GM06990 (cell line): ENCODE measurements at regions not wholly inside any gene's neighbourhood (a gene's known extent, or its start where the extent isn't known, plus 50 kb on each side); places are given as distances from the start of the nearest gene placed in this dataset.

Experiments used
- DNase-seq: peaks from one replicate; pipeline ENCODE4 v3.0.0-alpha.2; 2011; ENCODE audit not compliant: insufficient read length; ENCODE audit errors: extremely low read depth
- H3K27me3 ChIP-seq: replicated peaks from 2 replicates; pipeline ENCODE4 v1.6.0; 2011; ENCODE audit warnings: low read length; ENCODE audit not compliant: control insufficient read depth, insufficient read depth
- H3K36me3 ChIP-seq: 2 replicates; pipeline ENCODE4 v1.5.1; 2011; ENCODE audit warnings: low read length; ENCODE audit not compliant: control insufficient read depth, insufficient read depth
- H3K4me3 ChIP-seq: replicated peaks from 2 replicates; pipeline ENCODE4 v1.5.1; 2011; ENCODE audit warnings: low read depth, mild to moderate bottlenecking, control low read depth, low read length
- TF ChIP-seq, protein P1 (sequence below): IDR thresholded peaks from 2 replicates; pipeline ENCODE4 v1.5.1; 2011; ENCODE audit warnings: low read length, control low read depth, mild to moderate bottlenecking, inconsistent platforms; ENCODE audit not compliant: insufficient read depth, poor library complexity, severe bottlenecking

DNA sequence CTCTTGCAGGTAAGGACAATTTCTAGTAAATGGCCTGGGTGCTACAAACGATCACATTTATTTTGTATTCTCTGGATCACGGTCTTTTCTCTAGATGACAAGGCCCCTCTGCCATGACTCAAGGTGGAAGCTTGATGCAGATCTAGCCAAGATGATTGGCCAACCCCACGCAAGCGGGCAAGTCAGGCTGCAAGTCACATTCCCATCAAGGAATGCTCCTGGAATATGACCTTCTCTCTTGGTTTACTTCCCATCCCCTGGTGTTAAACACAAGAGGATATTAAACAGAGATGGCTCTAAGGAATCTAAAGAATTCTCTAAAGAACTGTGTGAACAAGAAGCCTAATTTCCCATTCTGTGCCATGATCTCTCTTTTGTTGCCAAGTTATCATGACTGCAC lies 97.3 kb upstream of the SERPINE2 start:
- TF ChIP-seq, protein P1, sequence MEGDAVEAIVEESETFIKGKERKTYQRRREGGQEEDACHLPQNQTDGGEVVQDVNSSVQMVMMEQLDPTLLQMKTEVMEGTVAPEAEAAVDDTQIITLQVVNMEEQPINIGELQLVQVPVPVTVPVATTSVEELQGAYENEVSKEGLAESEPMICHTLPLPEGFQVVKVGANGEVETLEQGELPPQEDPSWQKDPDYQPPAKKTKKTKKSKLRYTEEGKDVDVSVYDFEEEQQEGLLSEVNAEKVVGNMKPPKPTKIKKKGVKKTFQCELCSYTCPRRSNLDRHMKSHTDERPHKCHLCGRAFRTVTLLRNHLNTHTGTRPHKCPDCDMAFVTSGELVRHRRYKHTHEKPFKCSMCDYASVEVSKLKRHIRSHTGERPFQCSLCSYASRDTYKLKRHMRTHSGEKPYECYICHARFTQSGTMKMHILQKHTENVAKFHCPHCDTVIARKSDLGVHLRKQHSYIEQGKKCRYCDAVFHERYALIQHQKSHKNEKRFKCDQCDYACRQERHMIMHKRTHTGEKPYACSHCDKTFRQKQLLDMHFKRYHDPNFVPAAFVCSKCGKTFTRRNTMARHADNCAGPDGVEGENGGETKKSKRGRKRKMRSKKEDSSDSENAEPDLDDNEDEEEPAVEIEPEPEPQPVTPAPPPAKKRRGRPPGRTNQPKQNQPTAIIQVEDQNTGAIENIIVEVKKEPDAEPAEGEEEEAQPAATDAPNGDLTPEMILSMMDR, result no peak
- Histone ChIP-seq H3K4me3 (no peak overlapping the region), H3K36me3 (no peaks in the 10 kb centered on the region)

DNA sequence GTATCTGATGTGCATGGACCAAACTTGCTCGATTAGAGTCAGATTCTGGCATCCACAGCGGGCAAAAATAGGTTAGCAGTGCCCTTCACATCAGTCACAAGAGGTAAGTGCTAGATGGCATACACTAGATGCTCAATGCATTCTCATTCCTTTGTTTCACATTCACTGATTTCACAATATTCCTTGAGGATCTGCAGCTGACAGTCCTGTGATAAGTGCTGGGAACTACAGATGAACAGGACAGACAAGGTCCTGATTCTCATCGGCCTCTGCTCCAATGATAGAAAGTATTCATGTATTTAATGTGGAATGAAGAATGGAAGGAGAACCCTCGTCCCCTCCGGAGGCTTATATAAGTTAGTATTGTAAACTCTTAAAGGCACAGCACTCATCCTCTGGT lies 96.8 kb upstream of the SERPINE2 start:
- Histone ChIP-seq H3K27me3 (no peaks in the 10 kb centered on the region), H3K36me3 (no peaks in the 10 kb centered on the region), H3K4me3 (no peak overlapping the region)
- DNase-seq, result no peak
- TF ChIP-seq, protein P1, result no peak

More for the DNA sequence above, 97.3 kb upstream of the SERPINE2 start:
- DNase-seq, result no peak
- no peaks in the 10 kb centered on the region for H3K27me3 ChIP-seq

DNA sequence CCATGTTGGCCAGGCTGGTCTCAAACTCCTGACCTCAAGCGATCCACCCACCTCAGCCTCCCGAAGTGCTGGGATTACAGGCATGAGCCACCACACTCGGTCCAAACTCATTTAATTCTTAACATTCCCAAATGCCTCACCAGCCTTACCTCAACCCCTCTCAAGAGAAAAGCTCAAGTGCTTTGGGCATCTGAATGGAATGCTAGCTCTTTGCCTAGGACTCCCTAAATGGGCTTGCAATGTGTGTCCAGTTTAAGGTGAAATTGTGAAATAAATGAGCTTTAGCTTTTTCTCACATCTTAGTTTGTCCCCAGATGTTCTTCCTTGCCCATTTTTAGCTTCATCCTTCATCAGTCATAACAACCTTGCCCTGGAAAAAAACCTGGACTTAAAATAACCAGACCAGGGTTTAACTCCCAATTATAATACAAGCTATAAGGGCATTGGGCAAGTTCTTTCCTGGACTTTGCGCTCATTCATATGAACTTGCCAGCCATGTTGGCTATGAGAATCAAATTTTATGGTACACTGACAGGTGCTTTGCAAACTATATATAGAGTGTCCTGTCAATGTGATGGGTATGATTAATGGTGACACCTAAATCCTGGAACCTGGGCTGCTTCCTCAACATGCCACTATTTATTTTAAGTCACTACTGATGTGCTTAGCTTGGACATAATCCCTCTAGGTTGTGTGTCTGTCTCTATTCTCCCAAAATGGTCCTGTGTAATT lies 95.1 kb upstream of the SERPINE2 start:
- Histone ChIP-seq H3K4me3 (no peak overlapping the region), H3K36me3 (no peaks in the 10 kb centered on the region), H3K27me3 (no peaks in the 10 kb centered on the region)
- TF ChIP-seq, protein P1, result no peak
- DNase-seq, result no peak

DNA sequence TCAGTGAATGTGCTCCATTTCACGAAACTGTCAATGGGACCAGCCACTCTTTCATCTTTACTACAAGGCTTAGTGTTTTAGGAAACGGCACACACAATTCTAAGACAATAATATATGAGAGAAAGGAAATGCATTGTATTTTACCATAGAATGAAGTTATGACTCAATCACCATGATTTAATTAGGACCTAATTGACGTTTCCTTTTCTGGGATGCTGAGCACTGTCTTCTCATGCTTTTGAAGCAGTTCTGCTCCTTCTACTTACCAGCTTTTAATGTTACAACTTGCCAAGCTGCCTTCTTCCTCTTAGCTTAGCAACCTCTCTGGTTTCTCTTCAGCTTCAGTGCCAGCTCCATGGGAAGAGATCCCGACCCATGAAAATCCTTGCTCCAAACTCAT lies 94.3 kb upstream of the SERPINE2 start:
- no peak for DNase-seq
- Histone ChIP-seq H3K4me3 (no peak overlapping the region), H3K36me3 (no peaks in the 10 kb centered on the region), H3K27me3 (no peaks in the 10 kb centered on the region)
- TF ChIP-seq, protein P1, result no peak

DNA sequence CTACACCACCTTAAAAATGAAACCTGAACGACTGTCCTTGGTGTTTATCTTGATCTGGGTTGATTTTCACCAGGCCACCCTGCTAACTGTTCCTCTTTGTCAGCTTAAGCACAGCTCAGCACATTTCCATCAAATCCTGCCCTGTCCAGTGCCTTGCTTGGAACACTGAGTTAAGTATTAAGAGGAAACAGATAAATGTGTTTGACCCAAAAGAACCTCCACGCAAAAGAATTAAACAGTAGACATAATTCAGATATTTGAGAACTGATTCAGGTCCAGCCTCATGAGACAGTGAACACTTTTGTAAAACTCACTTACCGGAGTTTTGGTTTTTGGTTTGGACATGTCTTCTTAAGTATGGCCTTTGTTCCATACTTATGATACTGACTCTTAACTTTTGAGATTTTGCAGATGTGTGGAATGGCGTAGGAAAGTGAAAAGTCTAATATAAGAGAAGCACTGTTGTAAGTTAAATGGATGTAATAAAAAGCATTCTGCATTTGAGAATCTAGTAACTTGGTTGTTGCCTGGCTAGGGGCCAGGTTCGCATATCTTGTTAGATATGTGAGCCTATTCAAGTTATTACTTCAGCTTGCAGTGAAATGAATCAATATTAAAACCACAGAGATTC lies 88.9 kb upstream of the SERPINE2 start:
- Histone ChIP-seq H3K36me3 (no peaks in the 10 kb centered on the region), H3K4me3 (no peak overlapping the region), H3K27me3 (no peaks in the 10 kb centered on the region; the same call in 1 of the 2 replicates)
- TF ChIP-seq, protein P1, result no peak
- no peak for DNase-seq

DNA sequence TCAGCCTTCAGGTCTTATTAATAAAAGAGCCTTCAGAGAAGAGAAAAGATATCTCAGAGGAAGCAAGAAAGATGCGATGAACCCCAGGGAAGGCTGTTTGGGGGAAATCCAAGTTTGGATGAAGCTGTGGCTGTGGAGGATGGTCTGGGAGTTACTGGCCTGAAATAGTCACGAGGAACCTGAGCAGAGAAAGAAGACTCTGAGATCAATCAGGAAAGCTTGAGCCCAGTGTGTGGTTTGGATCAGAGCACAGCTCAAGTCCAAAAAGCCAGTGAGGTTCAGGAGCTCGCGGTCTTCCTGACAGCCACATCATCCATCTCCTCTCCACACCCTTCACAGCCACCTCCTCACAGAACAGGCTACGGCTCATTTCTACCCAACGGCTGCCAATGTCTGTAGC lies 87.4 kb upstream of the SERPINE2 start:
- no peak overlapping the region for H3K4me3 ChIP-seq
- H3K36me3 ChIP-seq, result no peaks in the 10 kb centered on the region
- TF ChIP-seq, protein P1, result no peak
- DNase-seq, result no peak
- H3K27me3 ChIP-seq, result no peaks in the 10 kb centered on the region; the same call in 1 of the 2 replicates
